ENCODE measurements at regions not wholly inside any gene's neighbourhood (a gene's known extent, or its start where the extent isn't known, plus 50 kb on each side); places are given as distances from the start of the nearest gene placed in this dataset.

DNA sequence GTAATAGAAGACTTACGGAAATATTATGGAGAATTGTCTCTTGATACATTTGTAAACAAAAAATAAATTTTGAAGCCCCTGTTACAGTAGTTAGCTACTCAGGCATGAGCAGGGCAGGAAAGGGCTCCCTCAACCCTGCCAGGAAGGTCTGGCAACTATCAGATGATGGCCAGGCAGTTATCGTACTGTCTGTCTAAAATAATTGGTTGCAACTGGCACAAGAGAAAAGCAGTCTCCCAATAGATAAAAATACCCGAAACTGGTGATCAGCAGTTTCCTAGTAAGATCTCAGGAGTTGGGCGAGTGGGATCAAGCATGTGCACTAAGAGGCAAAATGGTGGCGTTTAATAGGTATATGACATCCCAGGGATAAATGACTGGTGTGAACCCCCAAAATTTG, 1336.3 kb downstream of the C4orf33 start:
- TF ChIP-seq, protein P1, sequence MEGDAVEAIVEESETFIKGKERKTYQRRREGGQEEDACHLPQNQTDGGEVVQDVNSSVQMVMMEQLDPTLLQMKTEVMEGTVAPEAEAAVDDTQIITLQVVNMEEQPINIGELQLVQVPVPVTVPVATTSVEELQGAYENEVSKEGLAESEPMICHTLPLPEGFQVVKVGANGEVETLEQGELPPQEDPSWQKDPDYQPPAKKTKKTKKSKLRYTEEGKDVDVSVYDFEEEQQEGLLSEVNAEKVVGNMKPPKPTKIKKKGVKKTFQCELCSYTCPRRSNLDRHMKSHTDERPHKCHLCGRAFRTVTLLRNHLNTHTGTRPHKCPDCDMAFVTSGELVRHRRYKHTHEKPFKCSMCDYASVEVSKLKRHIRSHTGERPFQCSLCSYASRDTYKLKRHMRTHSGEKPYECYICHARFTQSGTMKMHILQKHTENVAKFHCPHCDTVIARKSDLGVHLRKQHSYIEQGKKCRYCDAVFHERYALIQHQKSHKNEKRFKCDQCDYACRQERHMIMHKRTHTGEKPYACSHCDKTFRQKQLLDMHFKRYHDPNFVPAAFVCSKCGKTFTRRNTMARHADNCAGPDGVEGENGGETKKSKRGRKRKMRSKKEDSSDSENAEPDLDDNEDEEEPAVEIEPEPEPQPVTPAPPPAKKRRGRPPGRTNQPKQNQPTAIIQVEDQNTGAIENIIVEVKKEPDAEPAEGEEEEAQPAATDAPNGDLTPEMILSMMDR (IDR thresholded peaks at IDR 0.05) = no peak
- no peak for TF ChIP-seq POLR2A (IDR thresholded peaks at IDR 0.05)
- Histone ChIP-seq H3K4me1 (no peaks in the 10 kb centered on the region), H3K4me3 (no peak overlapping the region), H3K27ac (no peak overlapping the region), H3K36me3 (ENCODE audit: low read depth, missing control alignments) (no peaks in the 10 kb centered on the region), H3K27me3 (no peaks in the 10 kb centered on the region), H3K9me3 (no peaks in the 10 kb centered on the region)
- 79 to 84% methylated on average over 5 of the region's 5 CpGs for WGBS, 2 donors
- intact Hi-C loops (cut with DNase I; ENCODE audit: low total_unique reads) = no loop called here
- DNase-seq = no peak

DNA sequence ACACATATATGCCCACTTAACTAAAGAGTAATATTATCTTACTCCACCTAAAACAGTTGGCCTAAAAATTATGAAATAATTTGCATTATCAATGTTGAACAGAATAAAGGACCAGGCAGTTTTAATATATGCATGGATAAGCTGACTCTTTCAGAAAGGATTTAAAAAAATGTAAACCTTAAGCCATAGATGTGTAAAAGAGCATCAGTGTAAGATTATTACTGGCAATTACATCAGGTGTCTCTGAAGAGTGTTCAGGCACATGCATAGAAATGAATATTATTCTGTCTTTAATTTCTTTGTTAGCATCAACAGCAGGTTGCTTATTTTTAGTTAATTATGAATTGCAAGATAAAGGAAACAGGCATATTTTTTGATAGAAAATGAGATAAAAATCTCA, 1353.8 kb downstream of the C4orf33 start:
- Histone ChIP-seq H3K4me1 (no peaks in the 10 kb centered on the region), H3K36me3 (ENCODE audit: low read depth, missing control alignments) (no peaks in the 10 kb centered on the region), H3K27me3 (no peaks in the 10 kb centered on the region), H3K9me3 (no peaks in the 10 kb centered on the region), H3K4me3 (no peak overlapping the region), H3K27ac (no peak overlapping the region)
- no peak for DNase-seq
- TF ChIP-seq POLR2A (IDR thresholded peaks at IDR 0.05) = no peak
- TF ChIP-seq, protein P1 (IDR thresholded peaks at IDR 0.05) = no peak
- intact Hi-C loops (cut with DNase I; ENCODE audit: low total_unique reads) = no loop called here

DNA sequence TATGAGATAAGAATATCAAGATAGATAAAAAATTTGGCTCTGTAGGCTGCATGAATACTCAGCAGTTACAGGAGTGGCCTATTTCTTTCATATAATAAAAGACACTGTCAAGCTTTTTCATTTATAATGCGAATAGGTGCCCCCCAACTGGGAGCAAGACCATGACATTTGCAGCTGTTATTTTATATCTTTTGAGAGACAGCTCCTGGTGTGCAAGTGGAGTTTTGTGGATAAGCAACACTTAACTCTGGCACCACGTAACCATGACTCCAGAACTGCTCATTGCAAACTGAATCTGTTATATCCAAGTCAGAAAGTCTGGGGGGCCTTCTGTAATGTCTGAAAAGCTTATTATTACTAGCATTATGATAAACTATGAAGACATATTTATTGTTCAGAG, 1372.4 kb downstream of the C4orf33 start:
- no peak overlapping the region for H3K27ac ChIP-seq
- no peaks in the 10 kb centered on the region for H3K36me3 ChIP-seq (ENCODE audit: low read depth, missing control alignments)
- 79 to 81% methylated on average over 2 of the region's 2 CpGs for WGBS, 2 donors
- H3K27me3 ChIP-seq = no peaks in the 10 kb centered on the region
- DNase-seq = no peak
- TF ChIP-seq, protein P1 (IDR thresholded peaks at IDR 0.05) = no peak
- TF ChIP-seq POLR2A (IDR thresholded peaks at IDR 0.05) = no peak
- intact Hi-C loops (cut with DNase I; ENCODE audit: low total_unique reads) = no loop called here
- no peaks in the 10 kb centered on the region for H3K9me3 ChIP-seq
- H3K4me3 ChIP-seq = no peak overlapping the region
- H3K4me1 ChIP-seq = no peaks in the 10 kb centered on the region

DNA sequence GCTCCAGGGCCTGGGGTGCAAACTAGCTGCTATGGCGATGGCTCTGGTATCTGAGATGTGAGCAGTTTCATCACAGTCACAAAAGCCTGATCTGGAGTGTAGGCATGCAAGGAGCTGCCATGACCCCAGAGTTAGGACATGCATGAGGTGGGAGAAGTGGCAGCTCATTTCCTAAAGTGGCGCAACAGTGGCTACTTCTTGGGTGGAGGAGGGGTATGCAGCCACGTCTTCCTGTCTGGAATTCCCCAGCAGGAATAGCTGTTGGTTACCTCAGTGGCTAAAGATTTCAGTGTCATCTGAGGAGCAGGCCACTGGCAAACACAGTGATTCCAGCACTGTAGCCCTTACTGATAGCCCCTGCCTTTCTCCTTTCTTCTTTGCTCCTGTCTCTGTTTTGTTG, 1382.5 kb downstream of the C4orf33 start:
- no peak for DNase-seq
- no peak for TF ChIP-seq POLR2A (IDR thresholded peaks at IDR 0.05)
- TF ChIP-seq, protein P1 (IDR thresholded peaks at IDR 0.05) = no peak
- intact Hi-C loops (cut with DNase I; ENCODE audit: low total_unique reads) = no loop called here
- WGBS, 2 donors = 83% methylated on average over 3 of the region's 3 CpGs
- no peaks in the 10 kb centered on the region for H3K27me3 ChIP-seq
- H3K27ac ChIP-seq = no peak overlapping the region
- H3K4me3 ChIP-seq = no peak overlapping the region
- H3K4me1 ChIP-seq = no peaks in the 10 kb centered on the region
- no peaks in the 10 kb centered on the region for H3K36me3 ChIP-seq (ENCODE audit: low read depth, missing control alignments)
- no peaks in the 10 kb centered on the region for H3K9me3 ChIP-seq

DNA sequence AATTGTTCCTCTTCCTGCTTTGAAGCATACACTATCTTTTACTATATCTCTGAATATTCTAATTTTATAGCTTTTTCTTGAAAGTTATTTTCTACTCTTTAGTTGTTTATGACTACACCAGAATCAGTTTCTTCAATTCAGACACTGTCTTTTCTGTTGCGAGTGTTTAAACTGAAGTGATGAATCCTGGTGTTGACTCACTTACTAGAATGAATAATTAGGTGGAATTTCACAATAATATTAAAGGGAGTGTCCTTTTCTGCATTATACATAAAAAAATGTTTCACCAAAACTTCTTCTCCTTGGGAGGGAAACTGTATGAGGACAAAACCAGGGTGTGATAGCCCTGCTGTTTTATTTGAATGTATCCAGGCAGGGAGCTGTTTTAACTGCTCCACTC, 1383.1 kb downstream of the C4orf33 start:
- 89 to 100% methylated on average over 1 of the region's 1 CpG for WGBS, 2 donors
- Histone ChIP-seq H3K27me3 (no peaks in the 10 kb centered on the region), H3K4me3 (no peak overlapping the region), H3K4me1 (no peaks in the 10 kb centered on the region), H3K36me3 (ENCODE audit: low read depth, missing control alignments) (no peaks in the 10 kb centered on the region), H3K27ac (no peak overlapping the region), H3K9me3 (no peaks in the 10 kb centered on the region)
- TF ChIP-seq, protein P1 (IDR thresholded peaks at IDR 0.05) = no peak
- no peak for TF ChIP-seq POLR2A (IDR thresholded peaks at IDR 0.05)
- intact Hi-C loops (cut with DNase I; ENCODE audit: low total_unique reads) = no loop called here
- no peak for DNase-seq

All from testis (tissue), 2 donors.